HG02623 (cell line): ENCODE measurements at regions not wholly inside any gene's neighbourhood (a gene's known extent, or its start where the extent isn't known, plus 50 kb on each side); places are given as distances from the start of the nearest gene placed in this dataset.

Experiments used
- ATAC-seq: cut with Tn5 transposase; IDR thresholded peaks from one replicate; pipeline ENCODE4 v1.9.1; 2021; ENCODE audit warnings: moderate library complexity; ENCODE audit not compliant: unreplicated experiment

GRCh38 chr17:77453613-77454241 is 313.0 kb downstream of the SEC14L1 start:
- ATAC-seq = no peak

- ATAC-seq = no peak
These were observed 313.7 kb downstream of the SEC14L1 start for GRCh38 chr17:77454242-77455095.

- ATAC-seq = no peak
These were observed 314.5 kb downstream of the SEC14L1 start for GRCh38 chr17:77455111-77455890.

- no peak for ATAC-seq
These were observed 315.1 kb downstream of the SEC14L1 start for GRCh38 chr17:77455891-77456260.

- no peak for ATAC-seq
These were observed 315.6 kb downstream of the SEC14L1 start for GRCh38 chr17:77456271-77456950.

- no peak for ATAC-seq
These were observed 316.3 kb downstream of the SEC14L1 start for GRCh38 chr17:77456951-77457548.

- ATAC-seq = no peak
These were observed 316.9 kb downstream of the SEC14L1 start for GRCh38 chr17:77457572-77458201.

GRCh38 chr17:77458202-77459017 is 317.6 kb downstream of the SEC14L1 start:
- ATAC-seq = no peak

- ATAC-seq = no peak
These were observed 318.4 kb downstream of the SEC14L1 start for GRCh38 chr17:77459018-77459755.

GRCh38 chr17:77460514-77461046 is 319.8 kb downstream of the SEC14L1 start:
- ATAC-seq = no peak

- no peak for ATAC-seq
These were observed 320.7 kb downstream of the SEC14L1 start for GRCh38 chr17:77461277-77462057.

- no peak for ATAC-seq
These were observed 321.3 kb downstream of the SEC14L1 start for GRCh38 chr17:77462090-77462489.

- ATAC-seq = no peak
These were observed 322.1 kb downstream of the SEC14L1 start for GRCh38 chr17:77462553-77463497.

- ATAC-seq = no peak
These were observed 324.2 kb downstream of the SEC14L1 start for GRCh38 chr17:77464988-77465357.

GRCh38 chr17:77465358-77466041 is 324.7 kb downstream of the SEC14L1 start:
- ATAC-seq = peak; percentile 61

GRCh38 chr17:77466140-77466539 is 325.4 kb downstream of the SEC14L1 start:
- ATAC-seq = no peak
